HG03175 (cell line): ENCODE measurements at regions not wholly inside any gene's neighbourhood (a gene's known extent, or its start where the extent isn't known, plus 50 kb on each side); places are given as distances from the start of the nearest gene placed in this dataset.
A peak's percentile ranks its signal among the peaks of the same experiment; 100 is the strongest.
"Not testable (repeated sequence)": the region's sequence is repeated elsewhere in the genome, so short reads cannot be mapped to it uniquely, and the experiment has no call there.

Experiments used
- ATAC-seq: cut with Tn5 transposase; IDR thresholded peaks from one replicate; pipeline ENCODE4 v1.9.1; 2021; ENCODE audit warnings: mild to moderate bottlenecking, moderate library complexity; ENCODE audit not compliant: unreplicated experiment

DNA sequence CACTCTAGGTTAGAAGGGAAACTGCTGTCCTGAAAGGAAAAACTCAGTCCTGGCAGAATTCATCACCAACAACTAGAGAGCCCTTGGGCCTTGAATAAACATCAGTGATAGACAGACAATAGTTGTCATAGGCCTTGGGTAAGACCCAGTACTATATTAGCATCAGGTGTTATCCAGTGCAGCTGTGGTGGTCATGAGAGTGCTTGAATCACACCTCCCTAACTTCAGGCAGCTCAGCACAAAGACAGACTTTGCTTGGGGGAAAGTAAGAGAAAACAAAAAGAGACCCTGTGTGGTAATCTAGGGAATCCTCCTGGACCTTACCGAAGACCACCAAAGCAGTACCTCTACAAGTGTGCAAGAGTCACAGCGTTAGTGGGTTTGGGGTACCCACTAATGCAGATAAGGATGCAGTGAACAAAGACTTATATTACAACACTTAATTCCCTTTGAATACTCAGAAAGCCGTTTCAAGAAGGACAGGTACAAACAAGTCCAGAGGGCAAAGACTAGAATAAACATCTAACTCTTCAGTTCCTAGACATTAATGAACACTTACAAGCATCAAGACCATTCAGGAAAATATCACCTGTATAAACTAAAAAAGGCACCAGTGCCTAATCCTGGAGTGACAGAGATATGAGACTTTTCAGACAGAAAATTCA, 332.3 kb upstream of the EPHA3 start:
- no peak for ATAC-seq

DNA sequence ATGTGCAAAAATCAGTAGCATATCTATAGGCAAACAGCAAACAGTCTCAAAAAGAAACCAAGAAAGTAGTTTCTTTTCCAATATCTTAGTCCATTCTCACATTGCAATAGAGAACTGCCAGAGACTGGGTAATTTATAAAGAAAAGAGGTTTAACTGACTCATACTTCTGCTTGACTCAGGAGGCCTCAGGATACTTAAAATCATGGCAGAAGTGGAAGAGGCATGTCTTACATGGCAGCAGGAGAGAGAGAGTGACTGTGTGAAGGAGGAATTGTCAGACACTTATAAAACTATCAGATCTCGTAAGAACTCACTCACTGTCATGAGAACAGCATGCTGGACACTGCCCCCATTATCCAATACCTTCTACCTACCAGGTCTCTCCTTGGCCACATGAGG, 327.9 kb upstream of the EPHA3 start:
- no peak for ATAC-seq

DNA sequence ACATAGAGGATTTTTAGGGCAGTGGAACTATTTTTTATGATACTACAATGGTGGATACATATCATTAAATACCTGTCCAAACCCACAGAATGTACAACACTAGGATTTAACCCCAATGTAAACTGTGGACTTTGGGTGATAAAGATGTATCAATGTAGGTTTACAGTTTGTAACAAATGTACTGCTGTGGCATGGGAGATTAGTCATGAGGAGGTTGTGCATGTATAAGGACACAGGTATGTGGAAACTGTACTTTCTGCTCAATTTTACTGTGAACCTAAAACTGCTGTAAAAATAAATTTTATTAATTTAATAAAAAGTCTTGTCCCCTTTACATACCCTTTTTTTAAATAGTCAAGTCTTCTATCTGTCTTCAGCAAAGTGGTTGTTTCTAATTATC, 322.5 kb upstream of the EPHA3 start:
- no peak for ATAC-seq

DNA sequence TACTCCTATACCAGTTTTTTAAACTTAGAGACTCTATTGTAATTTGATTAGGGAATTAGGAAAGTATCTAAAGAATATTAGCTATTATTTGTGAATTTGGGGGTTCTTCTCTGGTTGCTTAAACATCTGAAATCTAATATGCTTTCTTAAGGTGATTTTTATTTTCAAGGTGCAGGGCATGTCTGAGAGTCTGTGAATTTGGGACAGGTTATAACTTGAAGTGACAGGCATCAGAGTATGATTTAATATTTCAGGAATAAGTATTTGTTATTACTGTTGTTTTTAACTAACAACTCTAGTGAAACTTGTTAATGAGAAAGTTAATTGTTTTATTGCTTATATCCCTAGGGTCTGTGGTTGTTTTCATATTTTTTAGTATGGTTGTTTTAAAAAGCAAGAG, 321.6 kb upstream of the EPHA3 start:
- no peak for ATAC-seq

DNA sequence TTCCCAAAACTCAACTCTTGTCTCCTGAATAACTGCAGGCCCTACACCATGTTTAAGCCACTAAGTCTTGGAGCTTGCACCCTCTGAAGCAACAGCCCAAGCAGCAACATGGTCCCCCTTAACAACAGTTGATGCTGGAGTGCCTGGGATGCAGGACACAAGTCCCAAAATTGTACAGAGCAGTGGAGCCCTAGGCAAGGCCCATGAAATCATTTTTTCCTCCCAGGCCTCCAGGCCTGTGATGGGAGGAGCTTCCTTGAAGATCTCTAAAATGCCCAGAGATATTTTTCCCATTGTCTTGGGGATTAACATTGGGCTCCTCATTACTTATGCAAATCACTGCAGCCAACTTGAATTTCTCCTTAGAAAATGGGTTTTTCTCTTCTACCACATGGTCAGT, 311.9 kb upstream of the EPHA3 start:
- ATAC-seq, result no peak

DNA sequence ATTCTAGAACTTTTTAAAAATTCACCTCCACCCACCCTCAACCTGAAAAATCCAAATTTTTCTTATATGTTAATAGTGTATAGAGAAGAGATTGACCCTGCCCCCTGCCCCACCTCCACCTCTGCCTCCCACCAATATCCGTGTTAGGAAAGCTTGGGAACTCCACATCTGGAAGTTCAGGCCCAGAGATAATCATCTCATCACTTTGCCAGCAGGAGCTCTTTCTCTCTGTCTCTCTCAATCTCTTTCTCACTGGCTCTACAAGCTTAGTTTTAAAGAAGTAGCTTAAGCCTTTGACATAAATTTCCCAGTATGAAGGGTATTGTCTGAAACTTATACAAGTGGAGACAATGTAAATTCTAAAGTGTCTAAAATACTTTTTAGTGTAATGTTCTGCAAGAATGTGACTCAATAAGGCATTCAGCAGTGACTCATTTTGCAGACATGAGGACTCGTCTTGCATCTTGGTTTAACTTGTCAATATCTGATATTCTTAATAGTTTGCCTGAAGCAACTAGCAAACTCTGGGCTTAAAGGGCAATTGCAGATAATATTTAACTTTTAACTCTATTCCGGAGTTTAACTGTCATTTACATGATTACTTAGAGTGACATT, 299.8 kb upstream of the EPHA3 start:
- ATAC-seq, result no peak

DNA sequence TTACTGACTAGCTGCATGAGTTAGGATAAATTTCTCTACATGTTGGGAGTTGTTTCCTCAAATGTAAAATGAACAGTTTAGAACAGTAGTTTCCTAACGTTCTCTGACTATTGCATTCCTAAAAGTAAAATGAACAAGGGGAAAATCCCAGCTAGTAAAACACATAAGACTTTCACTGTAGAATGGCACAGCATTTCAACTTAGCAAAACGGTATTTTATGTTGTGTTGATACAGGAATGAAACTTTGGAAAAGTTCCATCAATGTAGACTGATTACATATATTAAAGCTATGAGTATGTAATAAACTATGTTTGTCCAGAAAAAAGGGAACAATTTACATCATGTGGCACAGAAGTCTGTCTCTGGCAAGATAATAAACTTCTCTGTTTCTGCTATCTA, 297.4 kb upstream of the EPHA3 start:
- no peak for ATAC-seq

DNA sequence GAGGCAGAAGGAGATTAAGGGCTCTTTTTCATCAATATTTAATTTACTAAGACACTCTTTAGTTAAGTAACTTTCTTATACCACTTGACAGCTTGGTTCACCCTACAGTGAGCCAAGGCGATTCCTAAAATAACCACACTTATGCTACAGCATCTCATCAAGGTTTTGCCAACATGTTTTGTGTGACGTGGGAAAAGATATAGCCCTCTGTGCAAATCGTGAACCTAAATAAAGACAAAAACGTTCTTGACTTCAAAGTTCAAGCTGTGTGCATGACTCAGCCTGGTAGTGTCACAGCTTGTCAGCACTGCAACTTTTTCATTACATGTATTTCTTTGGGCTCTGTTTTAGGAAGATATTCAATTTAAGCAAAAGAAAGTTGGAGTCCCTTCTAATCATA, 297.0 kb upstream of the EPHA3 start:
- no peak for ATAC-seq

DNA sequence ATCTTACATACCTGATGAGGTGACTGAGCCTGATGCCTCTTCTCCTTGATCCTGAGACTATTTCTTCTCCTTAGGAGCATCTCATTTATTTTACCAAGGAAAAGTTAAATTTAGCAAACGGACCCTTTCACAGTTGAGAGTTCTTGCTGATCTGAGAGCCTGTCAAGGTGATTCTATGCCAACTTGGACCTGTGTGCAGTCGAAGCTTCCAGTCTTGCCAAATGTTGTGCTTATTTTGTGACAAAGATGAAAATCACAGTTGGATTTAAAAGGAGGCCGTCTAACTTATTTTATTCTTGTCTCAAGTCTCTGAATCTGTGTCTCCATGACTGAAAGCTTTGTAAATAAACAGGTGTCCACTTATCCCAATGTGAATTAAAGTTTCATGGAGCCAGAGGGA, 296.3 kb upstream of the EPHA3 start:
- ATAC-seq, result no peak

DNA sequence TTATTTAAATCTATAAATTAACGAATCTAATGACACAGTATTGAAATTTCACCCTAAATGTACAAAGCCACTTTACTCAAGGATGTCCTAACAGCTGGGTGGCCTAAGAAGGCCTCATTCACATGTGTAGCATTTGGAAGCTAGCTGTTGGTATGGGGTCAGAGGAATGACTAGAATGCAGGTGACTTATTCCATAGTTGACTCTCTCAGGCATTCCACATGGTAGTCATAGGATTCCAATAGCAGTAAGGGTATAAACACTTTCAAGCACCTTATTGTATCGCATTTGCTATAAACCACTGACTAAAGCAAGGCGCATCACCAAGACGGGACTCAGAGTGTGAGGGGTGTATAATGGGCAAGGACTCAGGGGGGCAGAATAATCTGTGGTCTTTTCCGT, 294.8 kb upstream of the EPHA3 start:
- ATAC-seq, result no peak

DNA sequence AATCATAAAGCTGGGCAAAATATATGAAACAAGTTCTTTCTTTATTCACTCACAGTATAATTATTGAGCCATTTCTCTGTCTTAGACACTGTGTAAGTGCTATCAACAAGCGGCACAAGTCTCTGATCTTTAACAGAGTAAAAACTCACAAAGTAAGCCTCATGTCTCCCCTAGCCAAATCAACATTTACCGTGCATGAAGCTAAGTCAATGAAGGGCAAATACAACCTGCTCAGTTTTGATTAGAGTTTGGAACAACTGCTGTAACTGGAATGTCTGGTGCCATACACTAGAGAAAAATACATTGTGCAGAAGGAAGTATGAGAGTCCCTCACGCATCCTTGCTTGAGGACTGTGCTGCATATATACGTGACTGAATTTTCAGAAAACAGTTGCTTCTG, 291.0 kb upstream of the EPHA3 start:
- ATAC-seq, result no peak

DNA sequence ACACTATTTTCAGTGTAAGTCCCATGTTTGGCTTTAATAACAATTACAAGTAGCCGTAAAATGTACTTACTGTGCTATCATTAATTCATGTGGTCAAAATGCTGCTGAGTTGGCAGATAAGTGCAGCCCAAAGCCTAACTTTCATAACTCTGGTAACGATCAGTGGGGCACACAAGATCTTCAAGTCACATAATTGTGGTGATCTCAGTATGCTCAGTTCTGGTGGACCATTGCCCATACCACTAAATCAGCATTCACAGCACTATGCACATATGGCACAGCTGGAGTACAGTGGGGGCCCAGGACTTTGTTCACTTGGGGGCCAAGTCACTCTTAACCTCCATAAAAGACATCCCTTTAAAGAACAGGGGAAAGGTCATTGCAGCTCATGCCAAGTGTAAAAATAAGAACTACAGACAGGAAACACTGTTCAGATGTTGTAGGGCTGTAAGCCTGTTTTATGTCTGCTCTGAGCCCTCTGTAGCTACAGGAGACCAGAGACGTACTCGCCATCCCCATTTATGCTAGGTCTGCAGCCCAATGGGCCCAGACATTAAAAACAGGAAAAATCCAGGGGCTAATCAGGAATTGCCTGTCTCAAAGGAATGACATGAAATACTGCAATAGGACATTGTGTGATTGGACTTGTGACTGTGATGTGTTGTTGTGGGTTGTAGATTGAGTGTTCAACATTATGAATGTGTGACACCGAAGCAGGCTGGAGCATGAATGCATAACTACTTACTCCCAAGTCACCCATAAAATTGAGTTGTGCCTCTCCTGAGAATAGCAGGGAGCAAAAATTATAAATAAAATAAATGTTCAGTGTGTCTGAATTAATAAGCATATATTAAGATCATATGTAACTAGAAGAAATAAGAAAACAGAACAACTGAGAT, 282.5 kb upstream of the EPHA3 start:
- ATAC-seq, result no peak

DNA sequence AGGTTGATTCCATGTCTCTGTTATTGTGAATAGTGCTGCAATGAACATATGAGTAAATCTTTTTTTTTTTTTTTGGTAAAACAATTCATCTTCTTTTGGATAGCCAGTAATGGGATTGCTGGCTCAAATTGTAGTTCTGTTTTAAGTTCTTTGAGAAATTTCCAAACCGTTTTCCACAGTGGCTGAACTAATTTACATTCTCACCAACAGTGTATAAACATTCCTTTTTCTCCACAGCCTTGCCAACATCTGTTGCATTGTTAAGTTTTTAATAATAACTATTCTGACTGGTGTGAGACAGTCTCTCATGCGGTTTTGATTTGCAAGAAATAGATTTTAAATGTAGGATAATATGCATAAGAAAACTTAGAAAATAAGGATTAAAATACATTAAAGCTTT, 279.0 kb upstream of the EPHA3 start:
- no peak for ATAC-seq

DNA sequence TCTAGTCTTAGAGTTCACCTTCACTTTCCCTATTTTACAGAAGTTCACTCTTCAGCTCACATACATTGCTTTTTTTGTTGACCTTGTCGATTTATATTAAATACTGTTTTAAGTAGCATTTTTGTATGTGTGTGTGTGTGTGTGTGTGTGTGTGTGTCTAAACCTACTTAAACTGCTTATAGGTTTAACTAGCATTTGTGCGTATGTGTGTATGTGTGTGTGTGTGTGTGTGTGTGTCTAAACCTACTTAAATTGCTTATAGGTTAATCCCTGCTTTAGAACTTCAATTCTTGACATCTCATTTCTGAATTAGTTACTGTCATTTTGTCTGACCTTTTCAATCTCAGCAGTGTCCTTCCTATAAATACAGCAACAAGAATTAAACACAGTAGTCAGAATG, 254.8 kb upstream of the EPHA3 start:
- ATAC-seq, result no peak

DNA sequence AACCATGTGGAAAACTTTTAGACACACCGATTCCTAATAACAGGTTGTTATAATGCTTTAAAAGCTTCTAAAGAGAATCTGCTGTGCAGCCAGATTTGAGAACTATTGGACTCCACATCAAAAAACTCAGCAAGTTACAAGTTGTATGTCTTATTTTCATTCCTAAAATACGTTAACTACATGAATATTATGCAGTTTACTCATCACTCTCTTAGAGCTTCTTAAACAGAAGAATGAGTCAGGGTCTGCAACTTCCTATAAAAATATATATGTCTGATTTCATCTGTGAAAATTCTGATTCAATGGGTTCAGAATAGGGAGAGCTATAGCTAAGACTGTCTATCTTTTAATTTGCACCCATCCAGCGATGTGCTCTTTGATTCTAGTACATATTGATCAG, 244.2 kb upstream of the EPHA3 start:
- ATAC-seq, result no peak

DNA sequence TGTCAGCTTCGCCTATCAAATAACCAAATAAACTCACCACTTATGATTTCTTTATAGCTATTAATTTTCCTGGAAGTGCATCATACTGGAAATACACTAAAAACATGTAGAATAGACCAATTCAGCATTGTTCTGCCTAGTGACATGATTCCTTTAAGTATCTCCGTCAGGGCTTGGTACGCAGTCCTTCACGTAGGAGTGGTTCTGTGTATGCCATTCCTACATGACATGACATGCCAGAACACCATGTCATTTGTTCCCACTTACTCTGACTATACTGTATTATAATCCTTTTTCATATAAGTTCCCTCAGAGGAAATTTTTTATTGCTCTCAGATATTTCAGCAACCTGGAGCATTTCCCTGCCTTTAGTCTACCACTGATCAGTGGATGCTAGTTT, 230.7 kb upstream of the EPHA3 start:
- no peak for ATAC-seq

DNA sequence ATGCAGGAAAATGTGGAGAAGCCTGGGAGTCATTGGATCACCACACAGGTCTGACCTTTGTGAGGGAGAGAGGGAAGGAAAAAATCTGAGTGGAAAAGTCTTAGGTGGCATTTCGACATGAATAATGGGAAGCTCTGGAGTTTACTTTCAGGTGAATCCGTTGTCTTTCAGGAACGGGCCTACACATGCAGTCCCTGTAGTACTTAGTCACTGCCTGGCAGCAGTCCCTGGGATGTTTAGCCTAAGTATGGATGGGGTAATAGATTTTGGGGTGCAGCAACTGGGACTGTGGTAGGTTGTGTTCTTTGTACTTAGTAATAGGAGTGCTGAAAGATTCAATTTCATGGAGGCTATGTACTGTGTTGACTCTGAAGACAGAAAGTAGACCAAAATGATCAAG, 227.5 kb upstream of the EPHA3 start:
- no peak for ATAC-seq

DNA sequence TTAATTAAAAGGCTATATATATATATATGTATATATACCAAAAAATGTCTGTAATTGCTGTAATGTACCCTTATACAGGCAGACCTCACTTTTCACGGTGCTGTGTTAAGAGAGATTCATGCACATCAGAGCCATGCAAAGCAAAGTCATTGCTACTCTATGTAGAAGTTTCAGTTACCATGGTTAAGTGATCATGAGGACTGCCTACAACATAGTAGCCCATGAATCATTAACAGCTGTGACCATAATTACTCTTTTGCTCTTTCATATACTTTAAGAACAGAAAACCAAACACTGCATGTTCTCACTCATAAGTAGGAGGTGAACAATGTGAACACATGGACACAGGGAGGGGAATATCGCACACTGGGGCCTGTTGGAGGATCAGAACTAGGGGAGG, 225.3 kb upstream of the EPHA3 start:
- peak; percentile 93 for ATAC-seq

DNA sequence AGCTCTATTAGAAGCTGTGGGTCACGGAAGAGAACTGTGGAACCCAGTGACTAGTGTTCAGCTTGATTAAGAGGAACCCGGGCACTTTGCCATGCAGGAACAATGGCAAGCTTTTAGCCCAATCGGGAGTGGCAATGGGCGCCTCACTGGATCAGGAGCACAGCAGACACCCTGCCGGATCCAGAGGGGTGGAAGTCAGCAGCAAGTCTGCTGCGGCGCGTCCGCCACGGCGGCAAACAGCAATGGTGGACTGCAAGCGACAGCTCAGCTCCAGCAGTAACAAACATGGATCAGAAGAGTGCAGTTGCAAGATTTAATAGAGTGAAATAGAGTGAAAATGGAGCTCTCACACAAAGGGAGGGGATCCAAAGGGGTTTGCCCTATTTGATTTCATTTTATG, 220.8 kb upstream of the EPHA3 start:
- not testable (repeated sequence) for ATAC-seq

DNA sequence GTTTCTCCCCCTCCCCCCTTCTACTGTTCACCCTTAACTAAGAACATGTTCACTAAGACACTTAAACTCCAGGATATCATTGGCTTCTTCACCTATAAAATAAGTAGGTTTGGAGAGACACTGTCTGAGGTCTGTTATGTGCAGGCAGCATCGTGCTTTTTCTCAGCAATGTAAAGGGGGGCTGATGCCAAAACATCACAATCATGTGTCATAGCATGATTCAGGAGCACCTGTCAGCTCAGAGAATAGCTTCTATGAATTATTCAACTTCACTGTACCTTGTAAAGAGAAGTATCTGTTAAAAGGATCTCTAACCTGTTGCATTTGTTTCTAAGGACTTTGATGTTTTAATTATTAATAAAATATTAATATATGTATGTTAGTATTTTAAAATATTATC, 211.4 kb upstream of the EPHA3 start:
- no peak for ATAC-seq

DNA sequence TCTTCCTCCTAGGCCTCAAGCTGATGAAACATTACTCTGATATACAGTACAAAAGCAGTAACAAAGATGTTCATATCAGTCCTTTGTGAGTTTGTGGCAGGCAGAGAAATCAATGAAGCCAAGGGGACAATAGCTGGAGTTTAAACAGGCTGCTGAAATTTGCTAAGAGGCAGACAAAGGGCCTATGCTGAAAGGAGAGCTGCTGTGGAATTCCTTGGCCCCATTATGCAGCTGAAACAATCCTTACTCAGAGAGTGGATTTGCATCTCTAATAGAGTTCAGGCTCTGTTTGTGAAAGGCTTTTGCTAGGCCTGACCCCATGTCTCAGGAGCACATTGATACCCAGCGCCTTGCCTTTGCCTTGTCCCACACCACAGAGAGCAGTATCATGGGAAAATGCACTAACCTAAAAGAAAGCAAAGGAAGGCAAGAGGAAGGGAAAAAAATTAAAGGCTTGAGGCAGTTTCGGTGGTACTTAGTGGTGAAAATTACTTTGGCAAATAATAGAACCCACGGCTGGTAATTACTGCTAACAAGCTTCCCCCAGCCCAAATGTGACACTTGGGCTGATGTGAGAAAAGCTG, 195.0 kb upstream of the EPHA3 start:
- no peak for ATAC-seq

DNA sequence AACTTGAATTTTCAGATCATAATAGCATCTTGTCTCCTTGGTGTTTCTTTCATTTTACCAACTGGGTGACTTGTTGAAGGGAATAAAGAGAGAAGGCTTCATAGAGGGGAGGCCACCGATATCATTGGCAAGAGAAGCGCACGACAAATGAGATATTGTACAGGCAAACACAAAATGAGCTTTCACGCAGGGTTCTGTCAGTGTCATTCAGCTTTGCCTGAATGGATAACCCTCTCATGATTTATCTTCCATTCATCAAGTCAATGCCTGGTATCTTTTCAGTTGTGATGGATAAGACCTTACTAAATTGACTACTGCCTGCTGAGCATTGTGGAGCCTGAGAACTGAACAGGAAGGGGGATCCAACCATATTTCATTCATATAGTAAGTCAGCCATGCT, 188.6 kb upstream of the EPHA3 start:
- ATAC-seq, result no peak
